ENCODE measurements at regions not wholly inside any gene's neighbourhood (a gene's known extent, or its start where the extent isn't known, plus 50 kb on each side); places are given as distances from the start of the nearest gene placed in this dataset.

- H3K36me3 ChIP-seq (ENCODE audit: control insufficient read depth in 2 of 2, insufficient read depth in 2 of 2, low read length in 1 of 2), result no peaks in the 10 kb centered on the region
- FAIRE-seq, result no peak
- SMC1A ChIA-PET (ENCODE audit: uncharacterized antibody, unreplicated experiment), result interaction anchor here (0.9 to 13.9 kb wide), 6 partner anchors 8 to 167 kb away, joined by 3 to 161 read pairs (median 4); no protein-coding TSS in a partner anchor
- no peak for DNase-seq (ENCODE audit: low read depth, low spot score)
- no peak overlapping the region for H3K27ac ChIP-seq (ENCODE audit: control insufficient read depth, insufficient read depth)
- WGBS (ENCODE audit: insufficient coverage, insufficient replicate concordance, low lambda C conversion rate, missing lambda C conversion rate), result 32% methylated on average over 6 of the region's 6 CpGs
- H2AFZ ChIP-seq (ENCODE audit: control insufficient read depth, low read depth, low read length), result no peak overlapping the region
- in situ Hi-C loops (cut with MboI) (no loop called here), intact Hi-C loops (cut with micrococcal nuclease; ENCODE audit: unreplicated experiment) (no loop called here)
- H3K9ac ChIP-seq (ENCODE audit: control insufficient read depth, insufficient read depth, low read length), result no peak overlapping the region
- CTCF ChIA-PET, result interaction anchor here (0.6 to 2.4 kb wide), 4 partner anchors 8 to 1202 kb away, joined by 3 to 12 read pairs (median 4); no protein-coding TSS in a partner anchor
- H3K9me3 ChIP-seq (replicated peaks; ENCODE audit: control insufficient read depth, insufficient read depth, low read length), result no peaks in the 10 kb centered on the region; the same call in 2 of the 3 replicates
- RAD21 ChIA-PET (ENCODE audit: unreplicated experiment), result interaction anchor here (3.5 kb wide), 1 partner anchor 8 kb away, joined by 20 read pairs; no protein-coding TSS in a partner anchor
- H4K20me1 ChIP-seq (ENCODE audit: control insufficient read depth, insufficient read depth), result no peaks in the 10 kb centered on the region
- H3K4me2 ChIP-seq (ENCODE audit: control insufficient read depth, insufficient read depth), result no peak overlapping the region
- H3K27me3 ChIP-seq (replicated peaks in 1 of 2; ENCODE audit: control insufficient read depth in 2 of 2, insufficient read depth in 2 of 2, low read length in 1 of 2), result no peaks in the 10 kb centered on the region
- no peak for TF ChIP-seq SMC3 (IDR thresholded peaks at IDR 0.05; ENCODE audit: borderline replicate concordance, low read length)
- no peak for TF ChIP-seq IKZF2 (IDR thresholded peaks at IDR 0.05)
- TF ChIP-seq TCF7 (IDR thresholded peaks at IDR 0.05; ENCODE audit: borderline replicate concordance), result no peak
- TF ChIP-seq RAD51 (IDR thresholded peaks at IDR 0.05), result no peak
- no peak for TF ChIP-seq JUND (IDR thresholded peaks at IDR 0.05; ENCODE audit: low read depth, low read length)
- no peak for TF ChIP-seq ASH2L (IDR thresholded peaks at IDR 0.05; ENCODE audit: borderline replicate concordance, low read depth)
- no peak for TF ChIP-seq PBX3 (IDR thresholded peaks at IDR 0.05; ENCODE audit: insufficient replicate concordance, low read depth, low read length)
- TF ChIP-seq MEF2A (IDR thresholded peaks at IDR 0.05; ENCODE audit: insufficient read depth, low read depth, low read length), result no peak
- no peak for TF ChIP-seq MLLT1 (IDR thresholded peaks at IDR 0.05)
- no peak for TF ChIP-seq CTCF (IDR thresholded peaks at IDR 0.05 in 2 of 3, conservative IDR thresholded peaks at IDR 0.05 in 1 of 3; ENCODE audit: control insufficient read depth in 2 of 3, extremely low read depth in 1 of 3, insufficient read depth in 1 of 3, low read depth in 3 of 3, low read length in 3 of 3)
- TF ChIP-seq ETV6 (conservative IDR thresholded peaks at IDR 0.05 in 1 of 2, IDR thresholded peaks at IDR 0.05 in 1 of 2; ENCODE audit: borderline replicate concordance in 1 of 2, low read depth in 1 of 2), result no peak
- TF ChIP-seq PML (IDR thresholded peaks at IDR 0.05; ENCODE audit: low read length), result no peak
- TF ChIP-seq POU2F2 (IDR thresholded peaks at IDR 0.05; ENCODE audit: borderline replicate concordance, low read depth, low read length), result no peak
- TF ChIP-seq USF1 (IDR thresholded peaks at IDR 0.05; ENCODE audit: borderline replicate concordance, extremely low read length, insufficient read depth, low read depth, low read length), result no peak
- TF ChIP-seq ZNF207 (IDR thresholded peaks at IDR 0.05; ENCODE audit: borderline replicate concordance), result no peak
- TF ChIP-seq HDGF (IDR thresholded peaks at IDR 0.05), result no peak
- TF ChIP-seq ATF7 (IDR thresholded peaks at IDR 0.05; ENCODE audit: low read depth), result no peak
- BruUV-seq (replicated peaks), result no TSS peak
- H3K4me3 ChIP-seq, result no peak overlapping the region
- no peaks in the 10 kb centered on the region for H3K79me2 ChIP-seq (ENCODE audit: control insufficient read depth, insufficient read depth, low read length)
- POLR2A ChIA-PET, result interaction anchor here (1.3 kb wide), 1 partner anchor 66 kb away, joined by 3 read pairs; no protein-coding TSS in a partner anchor
- no peaks in the 10 kb centered on the region for H3K4me1 ChIP-seq (ENCODE audit: control insufficient read depth, insufficient read depth, low read length)
- ATAC-seq, result no peak
These were observed 168.0 kb downstream of the DACT1 start for GRCh38 chr14:58805605-58806409.

Data from GM12878 (cell line).